HCEC 1CT (cell line): ENCODE measurements at regions not wholly inside any gene's neighbourhood (a gene's known extent, or its start where the extent isn't known, plus 50 kb on each side); places are given as distances from the start of the nearest gene placed in this dataset.
"Not testable (repeated sequence)": the region's sequence is repeated elsewhere in the genome, so short reads cannot be mapped to it uniquely, and the experiment has no call there.

Experiments used
- DNase-seq: peaks from one replicate; pipeline ENCODE4 v3.0.0-alpha.2; 2017

GRCh38 chr5:125912028-125912427 lies 511.2 kb upstream of the GRAMD2B start:
- DNase-seq: no peak

DNA sequence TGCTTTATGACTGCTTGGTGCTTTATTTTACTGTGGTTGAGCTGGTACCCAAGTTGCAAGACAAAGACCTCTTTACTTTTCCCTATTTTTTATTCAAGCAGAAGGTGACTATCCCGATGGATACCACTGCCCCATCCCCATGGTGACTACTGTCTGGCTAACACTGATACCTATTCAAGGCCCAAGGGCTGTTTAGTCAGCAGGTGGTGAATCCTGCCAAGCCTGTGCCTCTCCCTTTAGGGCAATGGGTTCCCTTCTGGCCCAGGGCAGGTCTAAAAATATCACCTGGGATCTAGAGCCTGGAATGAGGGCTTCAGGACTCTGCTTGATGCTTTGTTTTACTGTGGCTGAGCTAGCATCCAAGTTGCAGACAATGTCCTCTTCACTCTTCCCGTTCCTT lies 510.0 kb upstream of the GRAMD2B start:
- DNase-seq: no peak

DNA sequence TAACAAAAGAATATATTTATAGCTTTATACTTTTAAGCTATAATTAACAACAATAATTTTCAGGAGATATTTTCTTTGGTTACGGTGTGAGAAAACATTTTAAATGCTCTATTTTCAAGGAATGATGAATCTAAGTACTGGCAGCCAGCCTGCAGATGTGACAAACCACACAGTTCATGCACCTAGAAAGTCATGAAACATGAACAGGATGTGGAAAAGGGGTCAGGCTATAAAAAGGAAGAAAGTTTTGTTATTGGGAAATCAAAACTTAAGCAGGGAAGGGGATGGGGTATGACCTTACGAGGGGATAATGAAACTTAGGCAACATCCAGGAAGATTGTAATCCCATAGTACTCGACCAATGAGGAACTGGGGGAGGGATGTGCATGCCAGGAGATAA lies 508.7 kb upstream of the GRAMD2B start:
- DNase-seq: no peak

GRCh38 chr5:125923958-125924357 lies 499.3 kb upstream of the GRAMD2B start:
- DNase-seq: not testable (repeated sequence)

DNA sequence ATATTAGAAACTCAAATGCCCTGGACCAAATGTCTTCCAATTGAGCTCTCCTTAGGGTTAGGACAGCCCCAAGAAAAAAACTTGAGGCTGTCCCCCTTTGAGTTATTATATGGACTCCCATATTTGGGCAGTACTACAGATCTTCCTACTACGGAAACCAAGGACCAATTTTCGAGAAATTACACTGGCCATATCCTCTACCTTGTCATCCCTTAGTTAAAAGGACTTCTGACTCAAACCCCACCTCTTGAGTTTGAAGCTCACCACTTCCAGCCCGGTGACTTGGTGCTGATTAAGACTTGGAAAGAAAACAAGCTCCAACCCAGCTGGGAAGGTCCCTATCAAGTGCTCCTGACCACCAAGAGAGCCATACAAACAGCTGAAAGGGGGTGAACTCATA lies 497.0 kb upstream of the GRAMD2B start:
- DNase-seq: no peak

DNA sequence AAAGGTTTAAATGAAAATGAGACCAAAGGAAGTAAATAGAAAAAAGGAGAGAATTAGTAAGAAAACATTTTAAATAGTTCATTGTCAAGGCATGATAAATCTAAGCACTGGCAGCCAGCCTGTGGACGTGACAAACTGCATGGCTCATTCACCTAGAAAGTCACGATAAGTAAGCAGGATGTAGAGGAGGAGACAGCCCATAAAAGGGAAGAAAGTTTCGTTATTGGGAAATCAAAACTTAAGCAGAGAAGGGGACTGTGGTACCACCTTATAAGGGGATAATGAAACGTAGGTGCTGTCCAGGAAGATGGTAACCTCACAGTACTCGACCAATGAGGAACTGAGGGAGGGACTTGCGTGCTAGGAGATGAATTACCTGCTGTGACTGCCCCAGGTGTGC lies 494.5 kb upstream of the GRAMD2B start:
- peak; percentile 11 for DNase-seq

DNA sequence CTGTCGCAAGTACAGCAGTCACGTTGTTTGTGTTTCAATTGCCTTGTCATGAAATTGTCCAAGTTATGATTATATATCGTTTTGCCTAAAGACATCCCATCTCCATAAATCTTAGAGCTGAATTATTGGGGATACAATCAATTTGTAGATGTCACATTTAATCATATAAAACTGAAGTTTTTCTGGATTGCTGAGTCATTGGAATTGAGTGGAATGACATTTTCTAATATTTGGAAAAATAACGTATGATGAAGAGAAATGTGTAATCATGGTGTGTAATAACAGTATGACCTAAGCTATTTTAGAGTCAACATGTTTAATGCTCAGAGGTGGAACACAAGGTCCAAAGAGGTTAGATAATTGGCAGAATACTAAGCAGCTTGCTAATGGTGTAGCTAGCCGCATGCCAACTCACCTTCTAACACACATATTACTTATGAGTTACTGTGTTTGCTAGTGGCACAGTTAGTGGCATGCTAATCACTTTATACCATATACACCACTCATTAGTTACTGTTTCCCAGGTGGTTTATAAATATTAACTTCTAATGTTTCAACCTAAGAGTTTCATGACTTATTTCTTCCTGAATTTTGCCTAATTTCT lies 473.1 kb upstream of the GRAMD2B start:
- no peak for DNase-seq

DNA sequence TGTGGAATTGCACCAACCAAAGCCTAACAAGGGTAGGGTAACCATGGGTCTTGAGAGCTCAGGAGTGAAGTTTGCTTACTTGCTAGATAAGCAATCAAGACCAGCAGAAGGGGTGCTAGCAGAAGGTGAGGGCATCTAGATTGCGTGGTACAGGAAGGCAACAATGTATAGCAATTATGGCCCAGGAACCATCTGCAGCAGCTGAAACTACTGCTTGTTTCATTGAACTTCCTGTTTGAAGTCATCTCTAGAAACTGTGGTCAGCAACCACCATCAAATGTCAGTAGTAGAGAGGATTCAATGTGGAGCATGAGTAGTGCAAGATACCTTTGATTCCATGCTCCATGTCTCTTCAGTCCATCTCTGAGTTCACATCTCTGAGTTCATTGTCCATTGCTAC lies 462.1 kb upstream of the GRAMD2B start:
- DNase-seq: no peak

DNA sequence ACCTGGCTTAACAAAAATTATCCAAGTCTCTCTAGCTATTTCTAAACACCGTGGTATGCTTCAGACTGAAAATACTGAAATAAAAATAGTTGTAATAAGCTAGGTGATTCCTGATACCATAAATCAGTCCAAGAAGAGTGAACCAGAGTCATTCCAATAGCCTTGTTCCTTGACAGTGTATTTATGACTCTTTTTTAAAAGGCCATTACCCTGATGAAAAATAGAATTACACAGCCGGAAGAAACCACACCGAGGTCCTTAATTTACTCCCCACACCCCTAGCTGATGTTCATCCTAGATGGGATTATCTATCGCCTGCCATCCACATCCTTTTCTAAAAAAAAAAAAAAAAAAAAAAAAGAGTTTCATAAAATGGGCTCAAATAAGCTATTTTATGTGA lies 457.6 kb upstream of the GRAMD2B start:
- DNase-seq: no peak

DNA sequence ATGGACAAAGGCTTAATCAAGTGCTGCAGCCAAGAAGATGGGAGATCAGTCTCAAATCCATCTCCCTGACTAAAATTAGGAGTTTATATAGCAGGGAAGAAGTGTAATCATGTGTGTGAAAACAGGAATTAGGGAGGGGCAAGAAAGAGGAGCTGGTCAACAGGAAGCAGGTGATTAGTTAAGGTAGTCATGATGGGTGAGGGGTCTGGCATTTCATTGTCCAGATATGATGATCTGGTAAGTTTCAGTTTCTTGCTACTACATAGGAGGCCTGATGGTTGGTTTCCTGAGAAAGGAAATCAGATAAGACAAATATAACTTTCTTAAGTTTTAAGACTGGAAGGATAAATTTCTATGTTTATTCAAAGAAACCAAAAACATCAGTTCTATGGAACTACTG lies 455.6 kb upstream of the GRAMD2B start:
- DNase-seq: no peak

GRCh38 chr5:125969011-125969813 lies 454.0 kb upstream of the GRAMD2B start:
- no peak for DNase-seq

DNA sequence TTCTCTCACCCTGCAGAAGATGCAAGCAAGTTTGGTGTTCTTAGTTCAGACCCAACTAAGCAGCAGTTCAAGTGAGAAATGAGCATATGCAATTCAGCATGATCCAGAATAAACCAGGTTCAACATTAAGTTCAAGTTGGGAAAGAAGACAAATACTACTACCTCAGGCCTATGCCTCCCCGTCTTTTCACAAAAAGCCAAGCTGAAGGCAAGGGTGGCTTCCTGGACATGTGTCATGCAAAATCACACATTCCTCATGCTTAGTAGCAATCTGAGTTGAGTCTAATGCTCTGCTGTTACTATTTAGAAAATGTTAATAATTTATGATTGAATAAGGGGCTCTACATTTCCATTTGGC lies 453.4 kb upstream of the GRAMD2B start:
- DNase-seq: no peak

- DNase-seq: no peak
These were observed 452.4 kb upstream of the GRAMD2B start for GRCh38 chr5:125970631-125971307.

DNA sequence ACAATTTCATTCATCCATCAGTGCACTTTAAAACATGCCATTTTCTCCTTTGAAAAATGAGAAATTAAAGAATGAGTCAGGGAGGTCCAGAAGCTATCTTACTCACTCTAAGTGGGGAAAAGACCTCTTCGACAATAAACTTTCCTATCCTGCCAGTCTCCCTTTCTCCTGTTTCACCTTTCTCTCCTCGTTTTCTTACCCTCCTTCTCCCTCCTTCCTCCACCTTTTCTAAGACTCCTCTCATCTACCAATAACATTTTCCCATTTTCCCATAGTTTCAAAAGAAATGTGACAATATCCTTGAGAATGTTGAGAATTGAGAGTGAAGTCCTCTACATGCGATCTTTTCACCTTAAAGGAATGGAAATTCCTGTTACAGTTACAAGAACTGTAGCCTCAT lies 450.5 kb upstream of the GRAMD2B start:
- no peak for DNase-seq

GRCh38 chr5:125974679-125975078 lies 448.5 kb upstream of the GRAMD2B start:
- DNase-seq: no peak

DNA sequence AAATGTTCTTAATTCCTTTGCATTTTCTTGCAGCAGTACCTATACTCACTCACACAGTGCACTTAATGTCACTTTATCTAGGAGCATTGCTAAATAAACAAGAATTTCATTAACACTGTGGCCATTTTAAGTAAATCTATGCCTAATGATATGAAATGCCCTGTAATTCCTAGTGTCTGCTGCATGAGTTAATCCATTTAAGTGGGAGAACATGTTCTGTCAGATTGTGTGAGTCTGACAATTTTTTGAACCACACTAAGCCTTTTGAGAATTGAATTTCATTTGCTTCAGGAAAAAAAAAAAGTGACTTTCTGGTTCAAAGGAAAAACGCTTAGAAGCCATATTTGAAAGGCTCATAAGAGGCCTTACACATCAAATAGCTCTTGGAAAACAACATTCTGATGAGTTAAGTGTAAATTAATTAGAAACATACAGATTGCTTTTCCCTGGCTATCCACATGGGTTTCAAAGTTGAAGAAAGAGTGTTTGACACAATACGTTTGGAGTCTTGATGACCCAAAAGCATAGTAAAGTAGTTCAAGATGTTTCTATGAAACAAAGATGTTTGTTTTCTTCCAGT lies 446.7 kb upstream of the GRAMD2B start:
- no peak for DNase-seq

GRCh38 chr5:125978015-125978414 lies 445.2 kb upstream of the GRAMD2B start:
- DNase-seq: no peak

- DNase-seq: no peak
These were observed 443.6 kb upstream of the GRAMD2B start for GRCh38 chr5:125979636-125980035.

- DNase-seq: no peak
These were observed 442.2 kb upstream of the GRAMD2B start for GRCh38 chr5:125981016-125981415.

DNA sequence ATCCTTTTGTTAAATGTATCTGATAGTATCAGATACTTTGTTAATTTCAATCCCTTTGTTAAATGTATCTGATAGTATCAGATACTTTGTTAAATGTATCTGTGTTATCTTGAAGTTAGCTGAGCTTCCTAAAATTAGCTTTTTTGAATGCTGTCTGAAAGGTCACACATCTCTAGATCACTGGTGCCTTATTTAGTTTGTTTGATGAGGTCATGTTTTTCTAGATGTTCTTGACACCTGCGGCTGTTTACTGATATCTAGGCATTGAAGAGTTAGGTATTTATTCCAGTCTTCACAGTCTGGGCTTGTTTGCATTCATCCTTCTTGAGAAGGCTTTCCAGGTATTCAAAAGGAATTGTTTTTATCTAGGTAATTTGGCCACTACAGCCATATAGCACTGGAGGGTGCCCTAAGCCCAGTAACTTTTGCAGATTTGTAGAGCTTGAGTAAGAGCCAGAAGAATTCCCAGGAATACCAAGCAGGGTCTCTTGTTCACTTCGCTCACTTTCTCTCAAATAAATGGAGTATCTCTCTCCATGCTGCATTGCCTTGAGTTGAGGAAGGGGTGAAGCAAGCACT lies 435.4 kb upstream of the GRAMD2B start:
- no peak for DNase-seq

DNA sequence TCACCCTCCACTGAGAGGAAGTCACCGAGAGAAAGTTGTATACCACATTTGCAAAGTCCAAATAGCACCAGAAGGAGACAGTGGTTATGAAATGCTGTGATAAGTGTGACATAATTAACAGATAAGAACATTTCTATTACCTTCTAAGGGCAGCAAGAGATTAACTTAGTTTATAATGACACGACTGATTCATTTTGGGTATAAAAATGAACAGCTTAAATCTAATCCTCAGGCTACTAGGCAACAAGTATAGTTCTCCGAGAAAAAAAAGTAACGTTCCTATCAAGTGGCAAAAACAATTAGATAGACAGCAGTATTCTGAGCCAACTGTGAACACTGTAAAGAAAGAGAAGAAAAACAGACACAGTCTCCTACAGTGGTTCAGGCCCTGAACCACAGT lies 431.2 kb upstream of the GRAMD2B start:
- no peak for DNase-seq

- not testable (repeated sequence) for DNase-seq
These were observed 423.8 kb upstream of the GRAMD2B start for GRCh38 chr5:125999271-126000030.

DNA sequence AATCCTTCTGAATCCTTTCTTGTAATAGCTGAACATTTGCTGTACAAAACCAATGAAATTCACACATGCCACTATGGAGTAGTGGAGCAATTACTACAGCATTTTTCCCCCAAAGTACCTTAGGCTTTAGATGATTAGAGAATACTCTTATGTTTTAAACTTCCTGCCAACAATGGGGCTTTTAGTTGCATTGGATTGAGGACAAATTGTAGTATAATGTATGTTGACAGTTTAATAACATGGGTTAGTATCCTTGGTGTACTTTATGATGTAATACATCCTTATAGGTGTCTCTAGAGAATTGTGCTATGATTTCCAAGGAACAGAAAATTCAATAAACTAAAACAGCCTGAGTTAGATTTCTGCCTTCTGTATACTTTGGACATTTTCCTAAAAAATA lies 422.7 kb upstream of the GRAMD2B start:
- DNase-seq: no peak
